SH-SY5Y (cell line): ENCODE measurements at regions not wholly inside any gene's neighbourhood (a gene's known extent, or its start where the extent isn't known, plus 50 kb on each side); places are given as distances from the start of the nearest gene placed in this dataset.

Source experiments
- GATA2 ChIP-seq: IDR thresholded peaks from 2 replicates; pipeline ENCODE4 v1.6.1; 2011; ENCODE audit warnings: mild to moderate bottlenecking, low read depth, low read length
- GATA3 ChIP-seq: IDR thresholded peaks from 2 replicates; pipeline ENCODE4 v1.6.1; 2011; ENCODE audit warnings: low read depth, mild to moderate bottlenecking, low read length, moderate library complexity

DNA sequence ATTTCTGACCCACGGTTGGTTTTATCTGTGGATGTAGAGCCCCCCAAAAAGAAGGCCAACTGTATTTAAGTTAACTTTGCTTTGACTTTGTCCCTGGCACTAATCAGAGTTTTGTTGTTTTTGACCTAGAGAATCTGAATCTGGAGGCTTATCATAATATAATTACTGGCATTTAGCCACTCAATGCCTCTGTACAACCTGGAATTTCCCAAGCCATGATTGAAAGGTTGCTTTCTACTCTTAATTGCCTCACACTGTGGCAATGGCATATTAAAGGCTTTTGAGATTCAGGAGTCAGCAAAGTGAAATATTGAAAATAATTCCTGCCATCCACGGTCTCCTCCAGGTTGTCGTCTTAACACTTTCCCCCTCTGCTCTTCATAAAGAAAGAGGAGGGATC, 205.2 kb upstream of the GHITM start:
- TF ChIP-seq GATA2 = no peak
- no peak for TF ChIP-seq GATA3
